HG03565 (cell line): ENCODE measurements at regions not wholly inside any gene's neighbourhood (a gene's known extent, or its start where the extent isn't known, plus 50 kb on each side); places are given as distances from the start of the nearest gene placed in this dataset.

Experiments
- ATAC-seq: cut with Tn5 transposase; IDR thresholded peaks from one replicate; pipeline ENCODE4 v1.9.1; 2021; ENCODE audit warnings: mild to moderate bottlenecking, moderate library complexity; ENCODE audit not compliant: unreplicated experiment

DNA sequence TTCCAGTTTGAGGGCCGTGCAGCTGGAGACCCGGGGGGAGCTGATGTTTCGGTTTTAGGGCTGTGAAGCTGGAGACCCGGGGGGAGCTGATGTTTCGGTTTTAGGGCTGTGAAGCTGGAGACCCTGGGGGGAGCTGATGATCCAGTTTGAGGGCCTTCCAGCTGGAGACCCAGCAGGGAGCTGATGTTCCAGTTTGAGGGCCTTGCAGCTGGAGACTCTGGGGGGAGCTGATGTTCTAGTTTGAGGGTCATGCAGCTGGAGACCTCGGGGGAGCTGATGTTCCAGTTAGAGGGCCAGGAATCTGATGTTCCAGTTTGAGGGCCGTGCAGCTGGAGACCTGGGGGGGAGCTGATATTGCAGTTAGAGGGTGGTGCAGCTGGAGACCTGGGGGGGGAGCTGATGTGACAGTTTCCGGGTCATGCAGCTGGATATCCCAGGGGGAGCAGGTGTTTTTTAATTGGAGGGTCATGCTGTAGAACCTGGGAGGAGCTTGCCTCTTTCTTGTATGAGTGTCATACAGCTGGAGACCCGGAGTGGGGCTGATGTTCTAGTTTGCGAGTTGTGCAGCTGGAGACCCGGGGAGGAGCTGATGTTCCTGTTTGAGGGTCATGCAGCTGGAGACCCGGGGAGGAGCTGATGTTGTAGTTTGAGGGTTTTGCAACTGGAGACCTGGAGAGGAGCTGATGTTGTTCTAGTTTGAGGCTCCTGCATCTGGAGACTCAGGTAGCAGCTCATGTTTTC lies 153.2 kb downstream of the RTP5 start:
- ATAC-seq: no peak

DNA sequence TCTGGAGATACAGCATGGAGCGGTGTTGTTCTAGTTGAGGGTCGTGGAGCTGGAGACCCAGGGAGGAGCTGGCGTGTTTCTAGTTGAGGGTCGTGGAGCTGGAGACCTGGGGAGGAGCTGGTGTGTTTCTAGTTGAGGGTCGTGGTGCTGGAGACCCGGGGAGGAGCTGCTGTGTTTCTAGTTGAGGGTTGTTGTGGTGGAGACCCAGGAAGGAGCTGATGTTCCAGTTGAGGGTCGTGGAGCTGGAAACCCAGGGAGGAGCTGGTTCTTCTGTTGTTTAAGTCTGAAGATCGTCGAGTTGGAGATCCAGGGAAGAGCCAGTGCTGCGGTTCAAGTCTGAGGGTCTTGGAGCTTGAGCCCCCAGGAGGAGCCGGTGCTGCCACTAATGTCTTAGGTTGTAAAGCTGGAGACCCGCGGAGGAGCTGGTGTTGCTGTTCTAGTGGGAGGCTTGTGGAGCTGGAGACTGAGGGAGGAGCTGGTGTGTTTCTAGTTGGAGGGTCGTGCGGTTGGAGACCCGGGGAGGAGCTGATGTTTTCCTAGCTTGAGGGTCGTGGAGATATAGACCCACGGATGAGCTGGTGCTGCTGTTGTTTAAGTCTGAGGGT lies 155.3 kb downstream of the RTP5 start:
- no peak for ATAC-seq

- ATAC-seq: no peak
Observed at GRCh38 chr2:242027676-242028450, 158.3 kb downstream of the RTP5 start.

- ATAC-seq: no peak
Observed at GRCh38 chr2:242029422-242030225, 160.1 kb downstream of the RTP5 start.

GRCh38 chr2:242030226-242030575 lies 160.7 kb downstream of the RTP5 start:
- ATAC-seq: no peak

GRCh38 chr2:242030858-242031257 lies 161.3 kb downstream of the RTP5 start:
- no peak for ATAC-seq

- ATAC-seq: no peak
Observed at GRCh38 chr2:242031481-242032019, 162.0 kb downstream of the RTP5 start.

- no peak for ATAC-seq
Observed at GRCh38 chr2:242032780-242033656, 163.5 kb downstream of the RTP5 start.

DNA sequence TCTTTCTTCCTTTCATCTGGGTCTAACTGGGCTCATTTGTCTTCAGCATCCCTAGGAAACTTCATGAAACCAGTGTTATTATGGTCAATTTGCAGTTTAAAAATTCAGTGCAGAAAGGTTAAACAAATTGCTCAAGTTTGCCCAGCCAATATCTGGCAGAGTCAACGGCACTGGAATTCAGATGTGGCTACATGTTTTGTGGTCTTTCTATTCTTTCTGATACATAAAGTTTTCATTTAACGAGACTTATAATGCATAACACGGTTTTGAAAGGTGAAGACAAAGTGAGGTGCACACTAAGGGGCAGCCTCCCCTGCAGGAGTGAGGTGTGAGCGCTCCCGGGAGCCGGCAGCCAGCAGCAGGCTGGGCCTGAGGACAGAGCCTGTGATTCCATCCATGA lies 164.6 kb downstream of the RTP5 start:
- ATAC-seq: no peak

- no peak for ATAC-seq
Observed at GRCh38 chr2:242034996-242035814, 165.7 kb downstream of the RTP5 start.

- no peak for ATAC-seq
Observed at GRCh38 chr2:242035858-242036652, 166.5 kb downstream of the RTP5 start.

- ATAC-seq: no peak
Observed at GRCh38 chr2:242036653-242036950, 167.1 kb downstream of the RTP5 start.

DNA sequence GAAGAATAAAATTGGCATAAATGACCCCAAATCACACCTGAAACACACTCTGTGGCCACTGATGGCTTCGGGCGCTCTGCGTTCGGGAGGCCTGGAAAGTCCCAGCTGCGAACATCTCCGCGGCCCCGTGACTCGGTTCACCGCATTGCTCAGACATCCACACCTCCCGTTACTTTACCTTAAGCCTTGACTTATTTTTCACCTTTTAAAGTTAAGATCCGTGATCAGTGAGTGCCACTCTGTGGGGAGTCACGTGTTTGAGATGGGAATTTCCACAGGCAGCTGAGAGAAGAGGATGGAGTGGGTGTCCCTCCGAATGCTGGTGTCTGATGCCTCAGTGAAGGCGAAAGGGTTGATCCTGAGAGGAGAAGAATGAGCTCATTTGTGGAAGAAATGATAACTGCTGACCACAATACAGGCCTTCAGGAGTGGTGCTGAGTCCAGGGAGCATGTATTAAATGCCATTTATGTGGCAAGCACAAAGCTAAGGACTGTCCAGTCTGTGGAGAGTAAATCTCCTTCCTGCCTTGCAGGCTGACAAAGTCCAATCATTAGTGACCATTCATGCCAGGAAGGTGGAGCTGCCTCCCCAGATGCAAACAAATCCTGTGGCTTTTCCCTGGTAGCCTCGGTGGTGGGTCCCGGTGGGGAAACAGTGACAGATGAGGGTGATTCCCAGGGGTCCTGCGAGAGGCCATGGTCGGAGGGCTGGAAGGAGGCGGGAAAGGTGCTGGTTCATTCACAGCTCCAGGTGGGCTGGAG lies 168.8 kb downstream of the RTP5 start:
- ATAC-seq: no peak

- no peak for ATAC-seq
Observed at GRCh38 chr2:242038928-242039341, 169.4 kb downstream of the RTP5 start.

GRCh38 chr2:242040303-242040655 lies 170.8 kb downstream of the RTP5 start:
- ATAC-seq: no peak

DNA sequence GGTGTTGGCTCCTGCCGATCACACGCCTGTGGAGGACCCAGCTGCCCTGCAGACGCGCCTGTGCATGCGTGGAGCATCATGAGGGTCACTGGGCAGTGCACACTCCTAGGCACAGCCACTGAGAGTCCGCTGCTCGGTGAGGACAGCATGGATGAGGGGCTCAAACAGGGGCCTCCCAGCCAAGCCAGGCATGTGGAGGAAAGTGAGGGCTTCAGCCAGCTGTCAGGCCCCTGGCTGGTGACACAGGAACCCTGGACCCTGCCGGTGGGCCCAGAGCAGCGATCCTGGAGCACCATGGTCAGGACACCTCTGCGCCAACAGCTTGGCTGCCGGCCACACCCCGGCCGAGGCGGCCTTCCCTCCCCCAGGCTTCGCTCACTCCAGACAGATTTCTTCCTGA lies 171.2 kb downstream of the RTP5 start:
- ATAC-seq: no peak

DNA sequence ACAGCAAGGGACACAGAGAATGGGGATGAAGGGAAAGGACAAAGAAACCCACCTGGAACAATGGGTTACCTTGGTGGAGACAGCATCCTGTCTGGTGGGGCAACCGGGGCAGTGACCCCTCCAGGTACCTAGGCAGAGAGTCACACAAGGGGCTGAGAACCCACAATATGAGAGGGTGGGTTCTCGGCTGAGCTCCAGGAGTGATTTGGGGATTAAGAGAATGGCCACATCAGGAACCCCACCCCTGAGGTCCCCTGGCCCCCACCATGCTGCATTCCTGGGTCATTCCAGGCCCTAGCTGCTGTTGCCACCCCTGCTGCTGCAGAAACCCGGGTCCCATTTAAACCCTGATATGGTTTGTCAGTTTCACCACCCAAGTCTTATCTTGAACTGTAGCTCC lies 172.3 kb downstream of the RTP5 start:
- ATAC-seq: no peak
